ENCODE measurements at regions not wholly inside any gene's neighbourhood (a gene's known extent, or its start where the extent isn't known, plus 50 kb on each side); places are given as distances from the start of the nearest gene placed in this dataset.
"Not testable (repeated sequence)": the region's sequence is repeated elsewhere in the genome, so short reads cannot be mapped to it uniquely, and the experiment has no call there.

GRCh38 chr9:84054341-84055010 is 73.9 kb downstream of the RMI1 start:
- DNase-seq (ENCODE audit: low spot score): no peak

- no peak for DNase-seq (ENCODE audit: low spot score)
Observed at GRCh38 chr9:84057662-84058061, 77.1 kb downstream of the RMI1 start.

GRCh38 chr9:84059936-84060335 is 79.3 kb downstream of the RMI1 start:
- no peak for DNase-seq (ENCODE audit: low spot score)

- no peak for DNase-seq (ENCODE audit: low spot score)
Observed at GRCh38 chr9:84061613-84062193, 81.1 kb downstream of the RMI1 start.

- no peak for DNase-seq (ENCODE audit: low spot score)
Observed at GRCh38 chr9:84062538-84062937, 81.9 kb downstream of the RMI1 start.

GRCh38 chr9:84067821-84068220 is 87.2 kb downstream of the RMI1 start:
- DNase-seq (ENCODE audit: low spot score): no peak

- no peak for DNase-seq (ENCODE audit: low spot score)
Observed at GRCh38 chr9:84068872-84069271, 88.3 kb downstream of the RMI1 start.

GRCh38 chr9:84070590-84070989 is 90.0 kb downstream of the RMI1 start:
- DNase-seq (ENCODE audit: low spot score): no peak

GRCh38 chr9:84072621-84073180 is 92.1 kb downstream of the RMI1 start:
- DNase-seq (ENCODE audit: low spot score): no peak

- no peak for DNase-seq (ENCODE audit: low spot score)
Observed at GRCh38 chr9:84075004-84075403, 94.4 kb downstream of the RMI1 start.

- DNase-seq (ENCODE audit: low spot score): no peak
Observed at GRCh38 chr9:84076384-84076783, 95.8 kb downstream of the RMI1 start.

- not testable (repeated sequence) for DNase-seq (ENCODE audit: low spot score)
Observed at GRCh38 chr9:84077816-84078215, 97.2 kb downstream of the RMI1 start.

- no peak for DNase-seq (ENCODE audit: low spot score)
Observed at GRCh38 chr9:84079994-84080393, 99.4 kb downstream of the RMI1 start.

- DNase-seq (ENCODE audit: low spot score): no peak
Observed at GRCh38 chr9:84101964-84102632, 121.5 kb downstream of the RMI1 start.

GRCh38 chr9:84103651-84104377 is 123.2 kb downstream of the RMI1 start:
- DNase-seq (ENCODE audit: low spot score): no peak

GRCh38 chr9:84107081-84107480 is 126.5 kb downstream of the RMI1 start:
- DNase-seq (ENCODE audit: low spot score): no peak

GRCh38 chr9:84107995-84108394 is 127.4 kb downstream of the RMI1 start:
- no peak for DNase-seq (ENCODE audit: low spot score)

GRCh38 chr9:84111726-84112125 is 131.1 kb downstream of the RMI1 start:
- no peak for DNase-seq (ENCODE audit: low spot score)

GRCh38 chr9:84121991-84122523 is 141.5 kb downstream of the RMI1 start:
- no peak for DNase-seq (ENCODE audit: low spot score)

- DNase-seq (ENCODE audit: low spot score): no peak
Observed at GRCh38 chr9:84122572-84122971, 142.0 kb downstream of the RMI1 start.

GRCh38 chr9:84123648-84124406 is 143.2 kb downstream of the RMI1 start:
- no peak for DNase-seq (ENCODE audit: low spot score)

All from HT-29 (cell line).